HFF-Myc (cell line): ENCODE measurements at regions not wholly inside any gene's neighbourhood (a gene's known extent, or its start where the extent isn't known, plus 50 kb on each side); places are given as distances from the start of the nearest gene placed in this dataset.

ENCODE experiments used
- DNase-seq: peaks from one replicate; pipeline ENCODE4 v3.0.0-alpha.2; 2011; ENCODE audit warnings: low read depth; ENCODE audit errors: extremely low read depth
- H3K4me3 ChIP-seq: replicated peaks from 2 replicates; pipeline ENCODE4 v1.5.1; 2011; ENCODE audit warnings: low read depth, mild to moderate bottlenecking, control low read depth, low read length
- TF ChIP-seq, protein P1 (sequence below): IDR thresholded peaks from 2 replicates; pipeline ENCODE4 v1.5.1; 2012; ENCODE audit warnings: mild to moderate bottlenecking, low read depth, low read length, control low read depth; ENCODE audit errors: missing control alignments

DNA sequence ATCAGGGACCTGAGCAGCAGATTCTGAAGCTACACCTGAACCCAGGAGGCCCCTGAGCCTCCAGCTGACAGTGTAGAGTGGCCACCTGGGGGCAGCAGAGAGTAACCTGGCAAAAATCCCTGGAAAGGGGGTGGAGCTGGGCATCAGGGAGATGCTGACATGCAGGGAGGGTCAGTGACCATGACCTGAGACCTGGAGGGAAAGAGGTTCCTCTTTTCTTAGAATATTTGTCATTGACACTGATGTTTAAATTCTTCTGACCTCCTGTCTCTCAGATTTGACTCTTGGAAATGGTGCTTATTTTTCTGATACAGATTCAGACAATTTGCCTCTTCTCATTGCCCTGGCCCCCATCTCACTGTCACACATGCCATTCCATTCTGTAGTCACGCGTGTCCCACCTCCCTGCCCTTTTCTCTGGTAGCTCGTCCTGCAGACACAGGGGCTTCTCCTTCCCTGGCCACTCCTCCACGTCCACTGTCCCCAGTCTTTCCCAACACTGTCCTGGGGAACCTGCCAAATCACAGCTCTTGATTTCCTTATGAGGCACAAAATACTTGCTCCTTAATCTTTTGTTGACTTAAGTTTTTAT is 117.2 kb upstream of the IGLL5 start:
- no peak for DNase-seq
- no peak overlapping the region for H3K4me3 ChIP-seq
- TF ChIP-seq, protein P1, sequence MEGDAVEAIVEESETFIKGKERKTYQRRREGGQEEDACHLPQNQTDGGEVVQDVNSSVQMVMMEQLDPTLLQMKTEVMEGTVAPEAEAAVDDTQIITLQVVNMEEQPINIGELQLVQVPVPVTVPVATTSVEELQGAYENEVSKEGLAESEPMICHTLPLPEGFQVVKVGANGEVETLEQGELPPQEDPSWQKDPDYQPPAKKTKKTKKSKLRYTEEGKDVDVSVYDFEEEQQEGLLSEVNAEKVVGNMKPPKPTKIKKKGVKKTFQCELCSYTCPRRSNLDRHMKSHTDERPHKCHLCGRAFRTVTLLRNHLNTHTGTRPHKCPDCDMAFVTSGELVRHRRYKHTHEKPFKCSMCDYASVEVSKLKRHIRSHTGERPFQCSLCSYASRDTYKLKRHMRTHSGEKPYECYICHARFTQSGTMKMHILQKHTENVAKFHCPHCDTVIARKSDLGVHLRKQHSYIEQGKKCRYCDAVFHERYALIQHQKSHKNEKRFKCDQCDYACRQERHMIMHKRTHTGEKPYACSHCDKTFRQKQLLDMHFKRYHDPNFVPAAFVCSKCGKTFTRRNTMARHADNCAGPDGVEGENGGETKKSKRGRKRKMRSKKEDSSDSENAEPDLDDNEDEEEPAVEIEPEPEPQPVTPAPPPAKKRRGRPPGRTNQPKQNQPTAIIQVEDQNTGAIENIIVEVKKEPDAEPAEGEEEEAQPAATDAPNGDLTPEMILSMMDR = peak; percentile 90

DNA sequence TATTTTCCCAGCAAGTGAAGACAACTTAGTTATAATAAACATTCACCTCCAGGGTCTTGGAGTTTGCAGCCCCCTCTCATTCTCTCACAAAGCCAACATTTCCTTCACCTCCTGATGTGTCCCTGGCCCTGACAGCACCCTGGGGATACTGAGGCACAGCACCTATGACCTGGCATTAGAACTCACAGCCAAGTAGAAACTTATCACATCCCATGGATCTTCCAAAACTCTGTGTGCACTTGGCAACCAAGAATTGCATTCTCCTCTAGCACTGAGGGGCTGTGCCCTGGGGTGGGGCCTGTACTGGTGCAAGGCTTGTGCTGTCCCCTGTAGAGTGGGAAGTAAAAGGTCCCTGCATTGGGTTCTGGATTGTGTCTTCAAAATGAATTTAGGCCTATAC is 116.7 kb upstream of the IGLL5 start:
- TF ChIP-seq, protein P1 = no peak
- DNase-seq = no peak
- no peak overlapping the region for H3K4me3 ChIP-seq

- no peak for DNase-seq
- TF ChIP-seq, protein P1 = no peak
- no peak overlapping the region for H3K4me3 ChIP-seq
Observed at GRCh38 chr22:22771696-22772377, 115.8 kb upstream of the IGLL5 start.

GRCh38 chr22:22772396-22772795 is 115.2 kb upstream of the IGLL5 start:
- no peak overlapping the region for H3K4me3 ChIP-seq
- no peak for DNase-seq
- TF ChIP-seq, protein P1 = no peak

DNA sequence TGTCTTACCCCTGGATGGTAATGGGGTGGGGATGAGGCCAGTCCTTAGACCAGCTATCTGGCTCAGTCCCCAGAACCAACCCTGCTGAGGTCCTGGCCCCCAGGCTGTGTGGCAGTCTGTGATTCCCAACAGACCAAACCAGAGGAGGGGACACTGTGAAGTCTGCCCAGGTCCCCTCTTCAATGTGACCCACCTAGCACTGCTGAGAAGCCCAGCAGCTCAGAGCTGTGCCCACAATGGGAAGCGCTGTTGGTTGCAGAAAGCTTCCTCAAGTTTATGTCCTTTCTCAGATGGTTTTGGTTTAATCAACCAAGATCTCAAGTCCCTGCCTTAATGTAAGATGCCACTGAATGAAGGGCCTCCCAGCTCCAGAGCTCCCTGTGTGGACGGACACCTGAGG is 114.7 kb upstream of the IGLL5 start:
- H3K4me3 ChIP-seq = no peak overlapping the region
- TF ChIP-seq, protein P1 = no peak
- no peak for DNase-seq

- H3K4me3 ChIP-seq = no peak overlapping the region
- TF ChIP-seq, protein P1 = no peak
- DNase-seq = no peak
Observed at GRCh38 chr22:22773427-22773826, 114.2 kb upstream of the IGLL5 start.
